Stimulated activated CD4-positive, alpha-beta T cell treated with anti-CD3 and anti-CD28 coated beads, Interleukin-2, amount 100 ng/mL, for 24 hours (primary cell): ENCODE measurements at regions not wholly inside any gene's neighbourhood (a gene's known extent, or its start where the extent isn't known, plus 50 kb on each side); places are given as distances from the start of the nearest gene placed in this dataset.

ENCODE experiments used
- DNase-seq, 2 donors: peaks; one replicate each; pipeline ENCODE4 v3.0.0-alpha.2; 2020

DNA sequence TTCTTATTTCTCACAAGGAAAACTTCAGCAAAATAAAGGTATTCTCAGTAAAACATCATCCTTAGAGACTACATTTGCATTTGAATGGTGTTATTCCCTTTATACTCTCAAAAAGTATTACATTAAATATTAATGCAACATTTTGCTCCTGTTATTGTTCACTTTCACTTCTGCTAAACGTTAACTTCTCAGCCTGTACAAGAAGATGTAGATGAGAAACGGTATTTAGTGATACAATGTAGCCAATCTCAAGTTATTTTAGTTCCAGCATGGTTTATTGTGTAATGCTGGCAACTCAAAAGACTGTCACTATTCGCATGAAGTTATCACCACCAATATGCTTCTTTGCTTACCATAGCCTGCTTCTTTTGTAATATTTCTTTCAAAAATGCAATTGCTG is 514.1 kb downstream of the CPS1 start:
- no peak for DNase-seq

DNA sequence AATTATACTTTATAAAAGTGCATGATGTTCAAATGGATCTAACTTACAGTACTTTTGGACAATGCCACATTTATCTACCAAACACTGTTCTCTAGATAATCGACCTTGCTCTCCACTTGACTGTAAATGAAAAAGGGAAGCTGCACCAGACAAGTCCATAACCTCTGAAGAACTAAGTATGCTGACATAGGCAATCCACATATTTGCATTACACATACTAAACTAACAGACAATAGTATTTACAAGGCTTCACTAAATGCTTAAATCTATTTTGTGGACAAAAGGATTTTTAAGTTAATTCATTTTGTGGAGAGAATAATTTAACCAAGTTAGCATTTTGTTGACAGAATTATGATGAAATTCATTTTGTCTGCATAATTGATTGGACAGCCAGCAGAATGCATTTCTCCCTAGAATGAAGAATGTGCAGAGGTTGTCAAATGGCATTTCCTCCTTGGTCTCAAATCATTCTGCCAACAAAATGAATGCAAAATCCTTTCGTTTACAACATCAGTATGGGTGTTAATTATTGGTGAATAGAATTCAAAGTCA is 520.9 kb downstream of the CPS1 start:
- no peak for DNase-seq

DNA sequence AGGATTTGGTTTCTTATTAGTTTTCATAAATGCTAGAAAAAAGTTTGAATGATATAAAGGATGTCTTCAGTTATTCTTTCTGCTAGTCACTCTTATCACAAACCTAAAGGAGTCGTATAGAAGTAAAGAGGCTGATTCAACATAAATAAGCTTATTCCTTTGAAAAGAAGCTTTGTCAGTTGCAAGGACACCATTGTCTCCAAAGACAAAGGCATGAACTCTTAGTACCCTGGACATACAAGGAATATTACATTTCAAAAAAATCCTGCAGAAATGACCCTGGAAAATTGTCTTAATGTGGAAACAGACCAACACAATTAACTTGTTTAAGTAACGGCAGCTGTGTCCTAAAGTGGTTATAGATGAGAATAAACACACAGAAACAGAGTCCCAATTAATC is 528.0 kb downstream of the CPS1 start:
- DNase-seq, result no peak

DNA sequence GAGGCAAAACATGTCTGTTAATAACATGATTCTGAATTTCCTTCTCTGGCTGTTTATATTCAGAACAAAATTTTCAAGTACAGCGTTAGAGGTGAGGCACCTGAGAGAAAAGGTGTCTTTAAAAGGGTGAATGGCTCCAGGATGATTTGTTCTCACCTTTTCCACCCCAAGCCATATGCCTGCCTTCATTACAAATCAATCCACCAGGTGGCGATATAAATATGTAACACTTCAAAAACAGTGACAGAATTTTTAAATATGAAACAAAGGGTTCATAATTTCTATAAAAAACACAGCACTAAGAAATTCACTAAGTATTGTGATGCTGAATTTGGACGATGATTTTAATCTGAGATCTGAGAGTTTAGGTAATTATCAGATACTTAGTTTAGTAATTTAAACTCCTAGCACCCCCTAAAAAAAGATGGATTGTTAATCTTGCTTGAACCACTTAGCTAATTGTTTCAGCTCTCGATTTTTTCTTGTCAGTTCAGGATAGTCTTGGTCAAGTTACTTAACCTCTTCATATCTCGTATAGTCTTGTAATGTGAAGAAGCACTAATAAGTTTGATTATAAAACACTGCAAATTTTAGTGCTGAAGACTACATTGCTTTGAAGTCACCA is 528.8 kb downstream of the CPS1 start:
- DNase-seq, result no peak

GRCh38 chr2:211086049-211086448 is 529.6 kb downstream of the CPS1 start:
- no peak for DNase-seq

DNA sequence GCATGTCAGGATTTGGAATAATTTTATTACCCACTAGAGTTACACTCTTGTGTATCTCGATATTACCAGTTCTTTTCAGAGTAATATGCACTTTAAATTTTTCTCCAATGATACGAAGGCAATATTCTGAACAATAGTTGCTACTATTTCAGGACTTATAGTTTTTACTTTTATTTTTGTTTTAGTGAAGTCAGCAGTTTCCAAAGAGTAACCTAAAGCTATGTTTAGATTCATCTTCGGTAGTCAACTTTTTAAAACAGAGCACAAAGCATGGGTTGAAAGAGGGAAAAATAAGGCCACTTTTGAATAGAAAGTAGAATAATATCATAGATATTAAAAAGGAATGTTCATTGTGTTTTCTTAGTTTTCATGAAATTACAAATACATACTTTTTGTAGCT is 532.7 kb downstream of the CPS1 start:
- no peak for DNase-seq

DNA sequence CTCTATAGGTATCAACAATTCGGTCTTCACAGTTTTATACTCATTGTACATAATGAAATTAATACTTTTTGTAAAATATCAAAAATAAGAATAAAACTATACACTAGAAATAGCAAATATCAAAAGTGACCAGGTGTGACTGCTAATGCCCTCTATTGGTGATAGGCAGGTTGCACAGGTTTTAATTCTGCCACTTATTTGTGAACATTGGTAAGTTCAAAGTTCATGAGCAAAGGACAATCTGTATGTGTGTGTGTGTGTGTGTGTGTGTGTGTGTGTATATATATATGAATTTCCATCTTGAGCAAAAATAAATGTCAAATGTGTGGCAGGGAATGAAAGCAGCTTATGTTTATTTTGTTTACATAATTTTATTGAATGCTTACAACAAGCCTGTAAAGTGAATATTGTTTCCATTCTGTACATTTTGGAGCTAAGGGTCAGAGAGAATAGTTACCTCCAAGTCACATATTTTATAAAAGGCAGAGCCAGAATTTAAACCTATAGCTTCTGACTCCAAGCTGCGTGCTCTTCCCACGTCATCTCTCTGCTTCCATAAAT is 537.4 kb downstream of the CPS1 start:
- DNase-seq, result no peak

GRCh38 chr2:211103989-211104388 is 547.6 kb downstream of the CPS1 start:
- no peak for DNase-seq

- DNase-seq, result no peak
Observed at GRCh38 chr2:211113334-211114175, 557.2 kb downstream of the CPS1 start.

DNA sequence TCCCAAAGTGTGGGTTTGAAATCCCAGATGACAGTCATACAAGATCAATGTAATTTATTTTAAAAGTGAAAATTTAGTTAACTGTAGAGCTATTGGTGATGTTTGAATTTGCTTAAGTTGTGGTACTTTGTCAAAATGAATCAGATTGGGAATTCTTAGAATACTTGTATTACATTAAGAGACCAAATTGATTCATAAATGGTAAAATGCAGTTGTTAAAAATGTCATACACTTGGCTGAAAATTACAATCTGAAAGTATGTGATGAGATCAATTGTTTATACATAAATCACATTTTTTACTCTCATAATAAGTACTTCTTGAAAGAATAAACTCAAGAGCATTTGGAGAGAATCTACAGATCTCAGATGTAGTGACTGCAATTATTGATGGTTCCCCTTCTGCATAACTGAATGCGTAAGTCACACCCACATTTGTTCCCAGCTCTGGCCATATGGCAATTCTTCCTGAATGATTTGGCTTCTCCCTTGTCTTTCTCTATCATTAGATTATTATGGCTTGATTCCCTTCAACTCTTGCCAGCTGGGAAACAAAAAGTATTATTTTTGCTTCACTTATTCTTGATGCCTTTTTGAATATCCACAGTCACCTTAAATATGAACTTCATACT is 558.5 kb downstream of the CPS1 start:
- DNase-seq, result no peak

GRCh38 chr2:211117026-211117425 is 560.6 kb downstream of the CPS1 start:
- DNase-seq, result no peak

GRCh38 chr2:211126256-211126655 is 569.9 kb downstream of the CPS1 start:
- no peak for DNase-seq

- DNase-seq, result no peak
Observed at GRCh38 chr2:211127501-211127900, 571.1 kb downstream of the CPS1 start.

DNA sequence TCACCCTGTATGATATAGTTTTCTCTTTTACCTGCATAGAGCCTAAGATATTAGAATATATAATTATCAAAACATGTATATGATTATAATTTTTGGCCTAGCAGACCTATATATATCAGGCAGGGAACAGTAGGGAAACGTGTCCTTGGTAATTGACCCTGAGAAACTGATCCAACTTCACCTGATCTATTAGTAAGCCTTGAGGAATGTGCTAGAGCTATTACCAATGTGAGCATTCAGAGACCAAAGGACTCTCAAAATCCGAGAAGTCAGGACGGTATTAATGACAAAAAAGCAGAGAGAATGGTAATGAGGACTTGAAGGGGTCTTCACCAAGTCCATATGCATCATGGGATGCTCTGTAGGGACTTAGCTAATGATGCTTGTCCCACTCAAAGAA is 571.9 kb downstream of the CPS1 start:
- DNase-seq, result no peak

DNA sequence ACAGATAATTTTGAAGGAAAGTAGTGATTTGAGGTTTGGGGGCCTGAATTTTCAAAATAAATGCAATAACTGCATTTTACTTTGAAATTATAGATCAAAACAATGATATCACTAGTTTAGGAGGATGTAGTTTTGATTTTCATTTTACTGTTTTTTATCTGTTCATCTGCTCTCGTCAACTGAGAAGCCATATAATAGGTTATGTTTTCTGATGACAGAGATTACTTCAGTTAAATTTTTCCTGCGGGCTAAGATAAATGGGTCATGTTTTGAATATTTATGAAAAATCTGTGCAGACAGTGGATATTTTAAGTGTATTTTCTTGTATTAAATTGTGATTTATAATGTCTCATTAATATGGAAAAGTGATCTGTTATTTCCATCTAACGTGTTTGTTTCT is 573.4 kb downstream of the CPS1 start:
- DNase-seq, result no peak

- DNase-seq, result no peak
Observed at GRCh38 chr2:211132046-211132445, 575.6 kb downstream of the CPS1 start.

DNA sequence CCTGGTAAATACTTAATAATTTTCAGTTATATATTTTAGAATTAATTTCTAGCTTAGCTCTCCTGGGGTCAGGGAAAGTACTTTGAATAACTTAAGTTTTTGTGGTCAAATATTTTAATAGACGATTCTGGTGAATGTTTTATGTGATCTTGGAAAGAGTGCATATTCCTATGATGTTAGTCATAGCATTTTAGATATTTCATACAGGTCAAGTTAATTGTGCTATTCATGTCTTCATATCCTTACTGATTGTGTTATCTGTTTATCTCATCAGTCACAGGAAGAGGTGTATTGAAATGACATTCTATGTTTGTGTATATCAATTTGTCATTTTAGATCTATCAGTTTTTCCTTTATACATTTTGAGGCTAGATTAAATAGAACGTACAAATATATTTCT is 576.2 kb downstream of the CPS1 start:
- DNase-seq, result no peak

DNA sequence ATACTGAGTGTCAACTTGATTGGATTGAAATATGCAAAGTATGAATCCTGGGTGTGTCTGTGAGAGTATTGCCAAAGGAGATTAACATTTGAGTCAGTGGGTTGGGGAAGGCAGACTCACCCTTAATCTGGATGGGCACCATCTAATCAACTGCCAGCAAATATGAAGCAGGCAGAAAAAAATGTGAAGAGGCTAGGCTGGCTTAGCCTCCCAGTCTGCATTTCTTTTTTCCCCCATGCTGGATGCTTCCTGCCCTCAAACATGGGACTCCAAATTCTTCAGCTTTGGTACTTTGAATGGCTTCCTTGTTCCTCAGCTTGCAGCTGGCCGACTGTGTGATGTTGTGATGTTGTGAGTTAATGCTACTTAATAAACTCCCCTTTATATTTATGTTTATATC is 577.4 kb downstream of the CPS1 start:
- no peak for DNase-seq

- no peak for DNase-seq
Observed at GRCh38 chr2:211138551-211138950, 582.2 kb downstream of the CPS1 start.

GRCh38 chr2:211141646-211142045 is 585.2 kb downstream of the CPS1 start:
- DNase-seq, result no peak

DNA sequence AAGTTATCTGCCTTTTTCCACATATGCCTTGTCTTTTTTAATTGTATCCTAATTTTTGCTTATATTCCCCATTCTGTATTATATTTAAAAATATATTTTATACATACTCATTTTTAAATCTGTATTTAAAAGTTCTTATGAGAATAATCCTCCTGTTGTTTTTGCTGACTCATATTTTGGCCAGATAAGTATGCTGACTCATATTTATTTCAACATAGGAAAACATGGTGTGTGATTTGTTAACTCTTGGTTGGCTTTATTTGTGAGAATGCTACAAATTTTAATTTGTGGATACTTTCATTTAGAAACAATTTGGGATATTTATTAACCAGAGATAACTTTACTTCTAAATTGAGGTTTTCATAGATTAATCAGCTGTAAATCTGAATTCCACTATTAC is 587.7 kb downstream of the CPS1 start:
- no peak for DNase-seq

DNA sequence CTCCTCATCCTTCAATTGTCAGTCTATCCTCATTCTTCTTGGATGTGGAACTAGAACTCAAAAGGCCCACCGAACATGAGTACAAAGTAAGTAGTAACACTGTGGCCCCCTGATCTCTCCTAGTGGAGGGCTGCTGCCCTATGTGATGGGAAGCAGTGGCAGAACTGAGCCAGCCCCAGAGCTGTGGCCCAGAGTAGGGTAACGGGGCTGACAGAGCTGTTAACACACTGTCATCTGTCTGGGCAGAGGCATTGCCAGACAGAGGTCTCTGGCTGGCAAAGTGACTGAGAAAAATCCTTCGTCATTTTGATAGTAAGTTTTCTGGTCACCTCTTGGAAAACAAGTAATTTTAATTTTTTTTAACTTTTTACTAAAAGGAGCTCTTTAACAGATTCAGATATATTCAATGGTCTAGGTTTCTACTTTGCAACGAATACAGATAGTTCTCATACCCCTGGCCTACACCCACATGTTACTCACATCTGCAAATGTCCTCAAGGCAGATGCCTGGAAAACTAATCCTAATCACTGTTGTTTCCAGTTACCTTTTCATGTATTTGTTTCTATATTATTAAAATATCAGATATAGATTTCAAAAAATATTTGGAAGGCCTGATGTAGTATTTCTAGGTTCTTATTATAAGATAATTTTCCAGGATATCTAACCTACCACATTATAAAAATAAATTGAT is 588.7 kb downstream of the CPS1 start:
- no peak for DNase-seq

DNA sequence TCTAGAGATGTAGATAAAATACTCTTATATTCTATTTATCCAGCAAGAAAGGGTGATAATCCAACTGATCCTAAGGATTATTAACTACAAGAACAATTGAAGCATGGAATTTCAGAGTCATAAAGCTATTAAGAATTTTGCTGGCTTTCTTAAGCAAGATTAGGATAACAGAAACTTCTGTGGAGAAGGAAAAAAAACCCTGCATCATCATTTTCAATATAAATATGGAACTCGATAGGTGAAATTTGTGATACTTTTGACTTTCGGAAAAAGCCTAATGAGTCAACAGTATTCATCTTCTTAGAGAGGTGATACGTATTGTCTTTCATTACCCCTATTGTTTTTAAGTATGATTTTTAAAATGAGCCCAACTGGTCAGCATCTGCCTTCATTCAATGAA is 593.3 kb downstream of the CPS1 start:
- no peak for DNase-seq
